ENCODE measurements at regions not wholly inside any gene's neighbourhood (a gene's known extent, or its start where the extent isn't known, plus 50 kb on each side); places are given as distances from the start of the nearest gene placed in this dataset.

DNA sequence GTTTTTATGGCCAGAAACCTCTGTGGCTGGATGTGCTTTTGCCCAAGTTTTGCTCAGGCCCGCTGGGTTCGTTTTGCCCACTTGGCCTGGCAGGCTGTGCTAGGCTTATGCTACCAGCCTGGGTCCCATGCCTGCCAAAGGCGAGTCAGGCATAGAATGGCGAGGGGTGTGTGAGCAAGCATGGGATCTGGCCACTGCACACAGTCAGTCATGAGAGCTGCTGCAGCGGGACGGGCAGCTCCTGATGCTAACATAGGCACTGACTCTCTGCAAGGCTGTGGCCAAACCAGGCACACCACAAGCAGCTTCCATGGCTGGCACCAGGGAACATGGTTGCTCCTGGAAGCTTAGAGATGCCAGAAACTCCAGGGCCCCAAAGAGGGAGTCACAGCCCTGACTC is 52.9 kb upstream of the PCDH15 start:
- Histone ChIP-seq H3K4me1 (ENCODE audit: control insufficient read depth, insufficient read depth, low read length) (no peaks in the 10 kb centered on the region), H3K4me3 (ENCODE audit: low read length) (no peak overlapping the region), H3K9me3 (ENCODE audit: control insufficient read depth, insufficient read depth, low read length) (no peaks in the 10 kb centered on the region), H3K27ac (ENCODE audit: low read length) (no peak overlapping the region), H3K27me3 (ENCODE audit: control insufficient read depth, insufficient read depth, low read length) (no peaks in the 10 kb centered on the region), H3K36me3 (ENCODE audit: control insufficient read depth, insufficient read depth, low read length) (no peaks in the 10 kb centered on the region)
- no peak for DNase-seq (ENCODE audit: low read depth, low spot score)
- WGBS (ENCODE audit: insufficient coverage, insufficient read length) = no CpG with 5 or more reads among the region's 6 CpGs
